GM12892 (cell line): ENCODE measurements at regions not wholly inside any gene's neighbourhood (a gene's known extent, or its start where the extent isn't known, plus 50 kb on each side); places are given as distances from the start of the nearest gene placed in this dataset.
"Not testable (repeated sequence)": the region's sequence is repeated elsewhere in the genome, so short reads cannot be mapped to it uniquely, and the experiment has no call there.

Source experiments
- DNase-seq: peaks from one replicate; pipeline ENCODE4 v3.0.0; 2011; ENCODE audit not compliant: insufficient read length
- FAIRE-seq: peaks from 2 replicates; lab custom pipeline; 2011; peaks lifted over from hg19 to GRCh38; lab: Jason Lieb, UNC
- POLR2A ChIP-seq: IDR thresholded peaks from 2 replicates; pipeline ENCODE4 v1.6.1; 2011; ENCODE audit warnings: low read depth, low read length, control low read depth
- POLR2AphosphoS5 ChIP-seq: IDR thresholded peaks from 2 replicates; pipeline ENCODE4 v1.6.1; 2011; ENCODE audit warnings: low read depth, low read length, control low read depth
- TAF1 ChIP-seq: IDR thresholded peaks from 2 replicates; pipeline ENCODE4 v1.6.1; 2011; ENCODE audit warnings: low read depth, mild to moderate bottlenecking, control low read depth, low read length, borderline replicate concordance

DNA sequence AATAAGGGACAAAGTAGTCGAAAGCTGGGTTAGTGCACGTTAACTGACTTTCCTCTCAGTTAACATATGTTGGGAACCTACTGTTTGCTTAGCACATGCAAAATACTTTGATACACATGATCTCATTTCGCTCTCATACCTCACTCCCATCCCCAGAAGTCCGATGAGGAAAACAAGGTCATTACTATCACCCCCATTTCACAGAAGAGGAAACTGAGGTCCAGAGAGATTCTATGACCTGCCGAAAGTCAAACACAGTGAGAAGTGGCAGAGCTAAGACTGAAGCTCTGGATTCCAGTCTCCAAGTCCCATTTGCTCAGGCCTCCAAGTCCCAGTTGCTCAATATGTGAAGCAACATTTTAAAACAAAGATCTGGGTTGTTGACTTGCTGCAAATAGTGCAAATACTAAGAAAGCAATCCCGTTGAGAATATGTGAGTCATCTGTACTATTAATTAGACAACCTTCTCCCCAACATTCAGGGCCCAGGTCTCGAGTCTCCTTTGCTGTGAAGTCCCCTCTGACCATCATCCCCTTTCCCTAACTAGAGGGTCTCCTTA is 170.6 kb upstream of the PWP1 start:
- DNase-seq (no peak), FAIRE-seq (no peak)
- TF ChIP-seq TAF1 (no peak), POLR2AphosphoS5 (no peak), POLR2A (no peak)

DNA sequence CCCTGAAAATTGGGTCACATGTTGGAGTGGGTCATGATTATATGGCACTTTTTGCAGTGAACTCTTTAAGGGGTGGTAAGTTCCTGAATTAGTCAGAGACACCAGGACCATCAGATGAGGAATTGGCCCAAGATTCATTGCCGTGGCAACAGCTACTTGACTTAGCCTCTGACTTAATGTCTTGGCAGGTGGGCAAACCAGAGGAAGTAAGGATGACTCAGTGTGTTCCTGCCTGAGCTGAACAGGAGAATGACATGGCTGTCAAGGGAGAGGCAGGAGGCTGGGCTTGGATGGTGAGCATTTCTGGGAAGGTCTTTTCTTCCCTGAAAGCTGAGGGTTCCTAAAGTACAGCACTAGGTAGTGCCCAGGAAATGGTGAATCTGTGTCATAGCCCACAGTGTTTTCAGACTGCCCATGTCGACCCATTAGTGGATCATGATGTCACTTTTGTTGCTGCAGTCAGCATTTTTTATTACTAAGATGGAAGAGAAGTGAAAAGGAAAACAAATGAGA is 170.1 kb upstream of the PWP1 start:
- FAIRE-seq (peak; percentile 62), DNase-seq (no peak)
- TF ChIP-seq POLR2A, result no peak
- no peak for TF ChIP-seq TAF1
- TF ChIP-seq POLR2AphosphoS5, result no peak

DNA sequence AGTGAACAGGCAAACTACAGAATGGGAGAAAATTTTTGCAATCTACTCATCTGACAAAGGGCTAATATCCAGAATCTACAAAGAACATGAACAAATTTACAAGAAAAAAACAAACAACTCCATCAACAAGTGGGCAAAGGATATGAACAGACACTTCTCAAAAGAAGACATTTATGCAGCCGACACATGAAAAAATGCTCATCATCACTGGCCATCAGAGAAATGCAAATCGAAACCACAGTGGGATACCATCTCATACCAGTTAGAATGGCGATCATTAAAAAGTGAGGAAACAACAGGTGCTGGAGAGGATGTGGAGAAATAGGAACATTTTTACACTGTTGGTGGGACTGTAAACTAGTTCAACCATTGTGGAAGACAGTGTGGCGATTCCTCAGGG is 167.8 kb upstream of the PWP1 start:
- not testable (repeated sequence) for FAIRE-seq, DNase-seq

DNA sequence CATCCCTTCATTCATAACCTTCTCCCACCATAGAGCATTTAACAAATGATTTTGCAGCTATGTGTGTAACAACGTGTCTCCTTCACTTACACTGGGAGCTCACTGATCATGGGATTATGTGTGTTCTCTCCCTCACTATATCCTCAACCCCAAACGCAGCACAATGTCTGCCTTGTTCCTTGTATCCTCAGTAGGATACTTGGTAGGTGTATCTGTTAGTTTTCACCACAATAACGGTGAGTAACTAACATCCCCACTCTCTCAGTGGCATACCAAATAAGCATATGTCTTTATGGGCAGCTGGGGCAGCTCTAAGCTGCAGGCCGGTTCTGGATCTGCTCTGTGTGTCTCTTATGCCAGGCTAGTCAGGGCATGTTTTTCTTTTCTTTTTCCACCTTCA is 166.7 kb upstream of the PWP1 start:
- TF ChIP-seq POLR2AphosphoS5 (no peak), POLR2A (no peak), TAF1 (no peak)
- no peak for DNase-seq
- FAIRE-seq, result no peak

DNA sequence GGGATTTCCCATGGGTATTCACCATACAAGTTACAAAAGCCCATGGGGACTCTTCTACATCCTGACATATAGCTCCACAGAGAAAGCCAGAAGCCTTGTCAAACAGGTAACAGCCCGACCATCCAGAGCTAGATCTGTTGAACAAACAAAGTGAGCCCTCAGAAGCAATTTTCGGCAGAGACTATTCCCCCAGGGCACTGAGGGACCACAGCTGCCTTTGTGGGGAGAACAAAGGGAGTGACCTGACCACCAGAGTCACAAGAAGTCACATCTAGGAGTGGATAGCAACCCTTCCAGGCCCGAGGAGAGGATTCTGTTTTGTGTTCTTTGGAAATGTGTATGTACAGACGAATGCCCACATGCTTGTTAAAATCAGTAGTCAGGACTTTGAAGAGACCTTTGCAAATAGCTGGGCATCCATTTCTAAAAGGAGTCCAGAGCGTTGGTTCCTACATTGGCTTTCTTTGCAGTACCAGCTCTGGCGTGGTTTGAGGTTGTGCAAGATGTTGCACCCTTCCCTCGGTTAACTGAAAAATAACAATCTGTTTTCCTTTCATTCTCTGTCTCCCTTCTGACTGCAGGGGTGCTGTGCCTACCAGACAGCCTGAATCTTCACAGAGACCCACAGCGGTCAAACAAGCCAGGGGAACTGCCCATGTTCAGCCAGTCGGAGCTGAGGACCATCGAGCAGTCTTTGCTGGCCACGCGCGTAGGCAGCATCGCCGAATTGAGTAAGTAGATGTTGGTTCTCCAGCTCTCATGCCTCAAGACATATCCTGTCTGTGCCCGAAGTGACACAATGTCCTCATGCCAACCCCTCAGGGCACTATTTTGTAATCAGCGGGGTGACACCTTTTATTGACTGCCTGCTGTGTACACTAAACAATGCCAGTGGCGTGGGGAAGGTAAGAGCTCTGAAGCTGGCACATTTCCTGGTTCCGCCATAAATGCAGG is 165.4 kb upstream of the PWP1 start:
- TF ChIP-seq TAF1, result no peak
- TF ChIP-seq POLR2A, result no peak
- DNase-seq (no peak), FAIRE-seq (no peak)

DNA sequence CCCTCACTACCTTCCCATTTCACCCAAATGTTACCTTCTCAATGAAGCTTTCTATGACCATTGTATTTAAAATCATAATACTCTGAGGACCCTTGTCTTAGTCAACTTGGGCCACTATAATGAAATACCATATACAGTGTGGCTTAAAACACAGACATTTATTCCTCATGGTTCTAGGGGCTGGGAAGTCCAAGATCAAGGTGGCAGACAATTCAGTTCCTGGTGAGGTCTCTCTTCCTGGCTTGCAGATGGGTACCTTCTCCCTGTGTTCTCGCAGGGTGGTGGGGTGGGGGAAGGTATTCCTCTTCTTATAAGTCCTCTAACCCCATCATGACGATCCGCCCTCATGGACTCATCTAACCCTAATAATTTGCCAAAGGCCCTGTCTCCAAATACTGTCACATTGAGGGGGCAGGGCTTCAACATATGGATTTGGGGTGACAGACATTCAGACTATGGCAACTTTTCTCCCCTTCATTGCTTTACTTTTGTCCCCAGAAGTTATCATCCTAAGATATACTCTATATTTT is 163.7 kb upstream of the PWP1 start:
- TF ChIP-seq POLR2AphosphoS5, result no peak
- TF ChIP-seq TAF1, result no peak
- TF ChIP-seq POLR2A, result no peak
- no peak for FAIRE-seq

DNA sequence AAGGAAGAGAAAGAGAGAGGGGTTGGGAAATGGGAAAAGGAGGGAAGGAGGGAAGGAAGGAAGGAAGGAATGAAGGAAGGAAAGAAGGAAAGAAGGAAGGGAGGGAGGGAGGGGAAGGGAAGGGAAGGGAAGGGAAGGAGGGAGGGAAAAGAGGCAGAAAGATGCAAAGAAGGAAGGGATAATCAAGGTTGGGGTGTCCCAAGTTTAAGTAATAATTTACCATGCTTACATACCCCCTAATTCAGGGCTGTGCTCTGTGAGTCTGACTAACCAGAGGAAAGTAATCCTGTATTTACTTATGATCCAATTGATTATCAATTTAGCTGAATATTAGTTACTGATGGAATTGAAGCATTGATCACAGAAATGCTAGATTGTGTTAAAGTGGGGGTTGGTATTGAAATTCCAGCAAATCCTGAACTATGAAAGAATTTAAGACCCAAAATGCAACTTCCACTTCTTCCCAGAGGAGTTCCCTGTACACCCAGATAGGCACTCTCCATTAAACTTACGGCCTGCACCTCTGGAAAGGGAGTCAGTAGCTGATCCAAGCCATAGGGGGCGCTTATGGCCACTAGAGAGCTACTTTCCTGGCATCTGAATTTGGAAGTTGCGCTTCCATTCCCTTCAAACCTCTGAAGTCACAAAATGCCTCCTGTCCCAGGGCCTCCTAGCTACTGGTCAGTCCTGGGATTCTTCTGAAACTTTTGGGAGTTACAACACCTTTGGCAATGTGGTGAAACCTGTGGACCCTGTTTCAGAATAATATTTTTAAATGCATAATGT is 162.7 kb upstream of the PWP1 start:
- FAIRE-seq (no peak), DNase-seq (no peak)
- no peak for TF ChIP-seq TAF1
- TF ChIP-seq POLR2A, result no peak
- no peak for TF ChIP-seq POLR2AphosphoS5

More for the DNA sequence above, 163.7 kb upstream of the PWP1 start:
- DNase-seq, result no peak

DNA sequence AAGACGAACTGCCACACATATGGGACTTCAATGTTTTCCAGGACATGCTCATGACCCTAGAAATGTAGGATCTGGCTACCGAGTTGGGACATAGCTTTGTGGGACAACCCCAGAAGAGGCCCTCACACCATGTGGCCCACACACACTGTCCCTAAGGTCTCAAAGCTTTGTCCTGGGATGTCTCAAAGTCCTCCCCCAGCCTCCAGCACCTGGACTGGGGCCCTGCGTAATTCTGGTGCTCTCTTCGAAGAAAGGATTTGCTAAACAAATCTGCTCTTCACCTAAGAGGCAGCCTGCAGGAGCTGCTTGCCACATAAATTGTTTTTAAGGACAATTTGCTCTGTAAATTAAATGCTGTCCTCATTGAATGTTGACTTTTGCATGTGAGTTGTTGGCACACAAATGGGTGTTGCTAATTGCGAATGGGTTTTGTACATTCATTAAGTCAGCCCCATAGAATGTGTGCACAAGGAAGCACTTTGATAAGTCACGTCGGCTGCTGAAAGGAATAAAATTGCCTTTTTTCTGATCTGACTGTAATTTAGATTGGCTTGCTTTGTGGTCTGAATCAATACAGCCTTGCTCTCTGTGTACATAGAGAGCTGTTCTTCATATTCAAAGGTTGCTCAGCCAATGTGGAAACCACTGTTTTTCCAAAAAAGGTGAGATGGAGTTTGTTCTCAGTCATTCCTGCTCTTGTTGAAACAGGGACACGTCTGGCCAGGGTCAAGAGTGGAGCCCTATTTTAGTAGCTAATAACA is 161.6 kb upstream of the PWP1 start:
- no peak for DNase-seq
- no peak for FAIRE-seq
- TF ChIP-seq TAF1 (no peak), POLR2A (no peak), POLR2AphosphoS5 (no peak)

DNA sequence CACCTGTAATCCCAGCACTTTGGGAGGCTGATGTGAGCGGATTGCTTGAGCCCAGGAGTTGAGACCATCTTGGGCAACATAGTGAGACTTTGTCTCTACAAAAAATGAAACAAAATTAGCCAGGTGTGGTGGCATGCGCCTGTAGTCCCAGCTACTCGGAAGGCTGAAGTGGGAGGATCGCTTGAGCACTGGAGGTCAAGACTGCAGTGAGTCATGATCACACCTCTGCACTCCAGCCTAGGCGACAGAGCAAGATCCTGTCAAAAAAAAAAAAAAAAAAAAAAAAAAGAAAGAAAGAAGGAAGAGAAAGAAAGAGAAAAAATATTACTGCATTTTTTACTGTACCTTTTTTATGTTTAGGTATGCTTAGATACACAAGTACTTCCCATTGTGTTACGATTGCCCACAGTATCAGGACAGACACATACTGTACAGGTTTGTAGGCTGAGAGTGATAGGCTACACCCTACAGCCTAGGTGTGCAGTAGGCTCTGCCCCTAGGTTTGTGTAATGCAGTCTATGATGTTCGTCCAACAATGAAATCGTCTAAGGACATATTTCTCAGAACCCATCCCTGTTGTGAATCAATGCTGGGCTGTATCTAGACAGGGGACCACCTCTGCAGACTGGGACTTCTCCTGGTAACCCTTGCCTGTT is 160.4 kb upstream of the PWP1 start:
- TF ChIP-seq TAF1 (no peak), POLR2A (no peak), POLR2AphosphoS5 (no peak)
- FAIRE-seq, result no peak
- DNase-seq, result no peak
